WTC11 (cell line): ENCODE measurements at regions not wholly inside any gene's neighbourhood (a gene's known extent, or its start where the extent isn't known, plus 50 kb on each side); places are given as distances from the start of the nearest gene placed in this dataset.
"Not testable (repeated sequence)": the region's sequence is repeated elsewhere in the genome, so short reads cannot be mapped to it uniquely, and the experiment has no call there.

ENCODE experiments used
- E2F1 ChIP-seq: sonication (generic); formaldehyde crosslinking; IDR thresholded peaks from 2 replicates; pipeline ENCODE4 v1.8.0; 2022; ENCODE audit warnings: mild to moderate bottlenecking, missing genetic modification reagents
- NR1H2 ChIP-seq: sonication (generic); formaldehyde crosslinking; IDR thresholded peaks from 2 replicates; pipeline ENCODE4 v1.9.0; 2021; ENCODE audit warnings: mild to moderate bottlenecking, moderate library complexity, missing genetic modification reagents
- TF ChIP-seq, protein P1 (sequence below): fragments of 200-600 bp; IDR thresholded peaks from 2 replicates; pipeline ENCODE4 v1.8.0; 2022; ENCODE audit warnings: antibody characterized with exemption
- TF ChIP-seq, protein P2 (sequence below): sonication (generic); formaldehyde crosslinking; IDR thresholded peaks from 2 replicates; pipeline ENCODE4 v1.8.0; 2022; ENCODE audit warnings: mild to moderate bottlenecking, missing genetic modification reagents

GRCh38 chr1:146438543-146438942 lies 209.7 kb upstream of the NOTCH2NLA start:
- TF ChIP-seq, protein P1, sequence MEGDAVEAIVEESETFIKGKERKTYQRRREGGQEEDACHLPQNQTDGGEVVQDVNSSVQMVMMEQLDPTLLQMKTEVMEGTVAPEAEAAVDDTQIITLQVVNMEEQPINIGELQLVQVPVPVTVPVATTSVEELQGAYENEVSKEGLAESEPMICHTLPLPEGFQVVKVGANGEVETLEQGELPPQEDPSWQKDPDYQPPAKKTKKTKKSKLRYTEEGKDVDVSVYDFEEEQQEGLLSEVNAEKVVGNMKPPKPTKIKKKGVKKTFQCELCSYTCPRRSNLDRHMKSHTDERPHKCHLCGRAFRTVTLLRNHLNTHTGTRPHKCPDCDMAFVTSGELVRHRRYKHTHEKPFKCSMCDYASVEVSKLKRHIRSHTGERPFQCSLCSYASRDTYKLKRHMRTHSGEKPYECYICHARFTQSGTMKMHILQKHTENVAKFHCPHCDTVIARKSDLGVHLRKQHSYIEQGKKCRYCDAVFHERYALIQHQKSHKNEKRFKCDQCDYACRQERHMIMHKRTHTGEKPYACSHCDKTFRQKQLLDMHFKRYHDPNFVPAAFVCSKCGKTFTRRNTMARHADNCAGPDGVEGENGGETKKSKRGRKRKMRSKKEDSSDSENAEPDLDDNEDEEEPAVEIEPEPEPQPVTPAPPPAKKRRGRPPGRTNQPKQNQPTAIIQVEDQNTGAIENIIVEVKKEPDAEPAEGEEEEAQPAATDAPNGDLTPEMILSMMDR, result not testable (repeated sequence)
- not testable (repeated sequence) for TF ChIP-seq E2F1; NR1H2 (CRISPR knock-in tag)
- TF ChIP-seq, protein P2, sequence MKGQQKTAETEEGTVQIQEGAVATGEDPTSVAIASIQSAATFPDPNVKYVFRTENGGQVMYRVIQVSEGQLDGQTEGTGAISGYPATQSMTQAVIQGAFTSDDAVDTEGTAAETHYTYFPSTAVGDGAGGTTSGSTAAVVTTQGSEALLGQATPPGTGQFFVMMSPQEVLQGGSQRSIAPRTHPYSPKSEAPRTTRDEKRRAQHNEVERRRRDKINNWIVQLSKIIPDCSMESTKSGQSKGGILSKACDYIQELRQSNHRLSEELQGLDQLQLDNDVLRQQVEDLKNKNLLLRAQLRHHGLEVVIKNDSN, result not testable (repeated sequence)
